ENCODE measurements at regions not wholly inside any gene's neighbourhood (a gene's known extent, or its start where the extent isn't known, plus 50 kb on each side); places are given as distances from the start of the nearest gene placed in this dataset.

- Histone ChIP-seq H3K27ac (no peak overlapping the region), H3K4me1 (no peaks in the 10 kb centered on the region), H3K9me3 (no peaks in the 10 kb centered on the region), H3K4me2 (no peak overlapping the region), H3K4me3 (no peak overlapping the region)
- DNase-seq (ENCODE audit: low read depth in 1 of 2, low spot score in 1 of 2) = no peak
- TF ChIP-seq MAX (IDR thresholded peaks at IDR 0.05) = no peak
- no peak for TF ChIP-seq FOSL2 (IDR thresholded peaks at IDR 0.05)
- no peak for TF ChIP-seq FOSL2 (CRISPR knock-in tag; IDR thresholded peaks at IDR 0.05)
- no peak for TF ChIP-seq RNF2 (IDR thresholded peaks at IDR 0.05; ENCODE audit: borderline replicate concordance, low read depth)
- no peak for TF ChIP-seq NPAS2 (CRISPR knock-in tag; IDR thresholded peaks at IDR 0.05; ENCODE audit: borderline replicate concordance)
- no peak for TF ChIP-seq HOXB13 (CRISPR knock-in tag; IDR thresholded peaks at IDR 0.05; ENCODE audit: low read depth)
- TF ChIP-seq NFE2L2 (conservative IDR thresholded peaks at IDR 0.05; ENCODE audit: low read length) = no peak
- no peak for TF ChIP-seq HES2 (IDR thresholded peaks at IDR 0.05)
- TF ChIP-seq JUNB (IDR thresholded peaks at IDR 0.05) = no peak
- TF ChIP-seq ZC3H11A (IDR thresholded peaks at IDR 0.05) = no peak
- no peak for TF ChIP-seq ZNF302 (CRISPR knock-in tag; IDR thresholded peaks at IDR 0.05)
- TF ChIP-seq HOXA7 (CRISPR knock-in tag; IDR thresholded peaks at IDR 0.05) = no peak
- TF ChIP-seq CTCF (IDR thresholded peaks at IDR 0.05) = no peak
- TF ChIP-seq PBX3 (IDR thresholded peaks at IDR 0.05) = no peak
- no peak for TF ChIP-seq MYC (IDR thresholded peaks at IDR 0.05; ENCODE audit: borderline replicate concordance, low read length)
- no peak for TF ChIP-seq EHF (CRISPR knock-in tag; IDR thresholded peaks at IDR 0.05)
- TF ChIP-seq HOXB5 (CRISPR knock-in tag; IDR thresholded peaks at IDR 0.05) = no peak
- TF ChIP-seq KDM1A (IDR thresholded peaks at IDR 0.05; ENCODE audit: low read depth) = no peak
- no peak for ATAC-seq
- POLR2A ChIA-PET = no interaction called here
- 67% methylated on average over 7 of the region's 7 CpGs for WGBS (ENCODE audit: missing lambda C conversion rate)
- CTCF ChIA-PET = no interaction called here
- no peak for FAIRE-seq
Observed at GRCh38 chr6:94733066-94733465, 844.3 kb upstream of the MANEA start.

- POLR2A ChIA-PET = no interaction called here
Observed at GRCh38 chr6:94727710-94728109, 849.6 kb upstream of the MANEA start.

GRCh38 chr6:94721459-94721858 lies 855.9 kb upstream of the MANEA start:
- no peaks in the 10 kb centered on the region for H3K9me3 ChIP-seq
- 2% methylated on average over 2 of the region's 2 CpGs for WGBS (ENCODE audit: missing lambda C conversion rate)
- DNase-seq (ENCODE audit: low read depth in 1 of 2, low spot score in 1 of 2) (no peak), FAIRE-seq (no peak), ATAC-seq (no peak)
- ChIA-PET CTCF (no interaction called here), POLR2A (no interaction called here)
- H3K27ac ChIP-seq = no peak overlapping the region
- H3K4me1 ChIP-seq = no peaks in the 10 kb centered on the region
- H3K4me2 ChIP-seq = no peak overlapping the region
- H3K4me3 ChIP-seq = no peak overlapping the region
- TF ChIP-seq ZNF302 (CRISPR knock-in tag; IDR thresholded peaks at IDR 0.05) = no peak
- no peak for TF ChIP-seq E2F6 (IDR thresholded peaks at IDR 0.05; ENCODE audit: borderline replicate concordance, low read depth)
- no peak for TF ChIP-seq MAZ (IDR thresholded peaks at IDR 0.05; ENCODE audit: borderline replicate concordance, low read depth, low read length)
- no peak for TF ChIP-seq MAX (IDR thresholded peaks at IDR 0.05)
- TF ChIP-seq EP300 (IDR thresholded peaks at IDR 0.05) = no peak

More at GRCh38 chr6:94727710-94728109, 849.6 kb upstream of the MANEA start:
- no peaks in the 10 kb centered on the region for H3K4me1 ChIP-seq
- no peak for DNase-seq (ENCODE audit: low read depth in 1 of 2, low spot score in 1 of 2)
- H3K9me3 ChIP-seq = no peaks in the 10 kb centered on the region
- H3K4me3 ChIP-seq = no peak overlapping the region
- FAIRE-seq = no peak
- no peak overlapping the region for H3K27ac ChIP-seq
- H3K4me2 ChIP-seq = no peak overlapping the region
- no peak for ATAC-seq
- TF ChIP-seq ZFP36 (IDR thresholded peaks at IDR 0.05; ENCODE audit: borderline replicate concordance, partially characterized antibody) (peak; percentile 53), NPAS2 (CRISPR knock-in tag; IDR thresholded peaks at IDR 0.05; ENCODE audit: borderline replicate concordance) (no peak)
- CTCF ChIA-PET = no interaction called here

All from A549 (cell line).